ENCODE measurements at regions not wholly inside any gene's neighbourhood (a gene's known extent, or its start where the extent isn't known, plus 50 kb on each side); places are given as distances from the start of the nearest gene placed in this dataset.
"Not testable (repeated sequence)": the region's sequence is repeated elsewhere in the genome, so short reads cannot be mapped to it uniquely, and the experiment has no call there.

- no peak for TF ChIP-seq CTCF (IDR thresholded peaks at IDR 0.05)
- no peak overlapping the region for H3K27ac ChIP-seq
- no peaks in the 10 kb centered on the region for H3K27me3 ChIP-seq (ENCODE audit: control insufficient read depth, insufficient read depth, low read length)
- no peak overlapping the region for H3K9ac ChIP-seq
- no peaks in the 10 kb centered on the region for H3K9me3 ChIP-seq (ENCODE audit: control insufficient read depth, low read length)
- H3K79me2 ChIP-seq, result no peaks in the 10 kb centered on the region
- no peak overlapping the region for H3K4me3 ChIP-seq (ENCODE audit: low read depth, low read length)
- no peak overlapping the region for H2AFZ ChIP-seq
- no peaks in the 10 kb centered on the region for H3K36me3 ChIP-seq (ENCODE audit: control insufficient read depth, insufficient read depth, low read length)
- no peak overlapping the region for H3K4me2 ChIP-seq (ENCODE audit: low read length)
- H3K4me1 ChIP-seq, result no peaks in the 10 kb centered on the region
Observed at GRCh38 chr19:30066781-30067759, 125.0 kb downstream of the URI1 start.

- not testable (repeated sequence) for H3K4me1 ChIP-seq; H2AFZ ChIP-seq; H3K4me2 ChIP-seq (ENCODE audit: low read length); H3K27ac ChIP-seq; H3K36me3 ChIP-seq (ENCODE audit: control insufficient read depth, insufficient read depth, low read length); H3K79me2 ChIP-seq; H3K4me3 ChIP-seq (ENCODE audit: low read depth, low read length); H3K9ac ChIP-seq; H3K27me3 ChIP-seq (ENCODE audit: control insufficient read depth, insufficient read depth, low read length); H3K9me3 ChIP-seq (ENCODE audit: control insufficient read depth, low read length)
Observed at GRCh38 chr19:30067956-30068506, 126.0 kb downstream of the URI1 start.

- H3K4me2 ChIP-seq (ENCODE audit: low read length), result no peak overlapping the region
- no peaks in the 10 kb centered on the region for H3K27me3 ChIP-seq (ENCODE audit: control insufficient read depth, insufficient read depth, low read length)
- H3K4me3 ChIP-seq (ENCODE audit: low read depth, low read length), result no peak overlapping the region
- no peaks in the 10 kb centered on the region for H3K4me1 ChIP-seq
- TF ChIP-seq CTCF (IDR thresholded peaks at IDR 0.05), result no peak
- no peak overlapping the region for H3K27ac ChIP-seq
- no peaks in the 10 kb centered on the region for H3K79me2 ChIP-seq
- no peaks in the 10 kb centered on the region for H3K9me3 ChIP-seq (ENCODE audit: control insufficient read depth, low read length)
- no peak overlapping the region for H3K9ac ChIP-seq
- no peak overlapping the region for H2AFZ ChIP-seq
- no peaks in the 10 kb centered on the region for H3K36me3 ChIP-seq (ENCODE audit: control insufficient read depth, insufficient read depth, low read length)
Observed at GRCh38 chr19:30068528-30069395, 126.7 kb downstream of the URI1 start.

GRCh38 chr19:30069535-30070197 lies 127.6 kb downstream of the URI1 start:
- Histone ChIP-seq H3K9me3 (ENCODE audit: control insufficient read depth, low read length) (no peaks in the 10 kb centered on the region), H3K27me3 (ENCODE audit: control insufficient read depth, insufficient read depth, low read length) (no peaks in the 10 kb centered on the region), H3K4me2 (ENCODE audit: low read length) (no peak overlapping the region), H3K79me2 (no peaks in the 10 kb centered on the region), H3K36me3 (ENCODE audit: control insufficient read depth, insufficient read depth, low read length) (no peaks in the 10 kb centered on the region), H3K9ac (no peak overlapping the region), H3K27ac (no peak overlapping the region), H3K4me1 (no peaks in the 10 kb centered on the region), H3K4me3 (ENCODE audit: low read depth, low read length) (no peak overlapping the region), H2AFZ (no peak overlapping the region)
- no peak for TF ChIP-seq CTCF (IDR thresholded peaks at IDR 0.05)

Data from parathyroid adenoma (tissue), 2 donors.